Left cardiac atrium (tissue), 4 donors: ENCODE measurements at regions not wholly inside any gene's neighbourhood (a gene's known extent, or its start where the extent isn't known, plus 50 kb on each side); places are given as distances from the start of the nearest gene placed in this dataset.
A peak's percentile ranks its signal among the peaks of the same experiment; 100 is the strongest.

Experiments
- ATAC-seq, 2 donors: fragments of 200-7000 bp; cut with Tn5 transposase; one replicate each; pipeline ENCODE4 v1.9.1; 2020; ENCODE audit warnings: mild to moderate bottlenecking in 2 of 2, moderate library complexity in 2 of 2
- DNase-seq: peaks from one replicate; pipeline ENCODE4 v3.0.0-alpha.2; 2020
- intact Hi-C, 2 donors: fragments of 100-400 bp; cut with DNase I; formaldehyde crosslinking; loops; one replicate each; pipeline versions ENCODE4 v1.14.1 to v1.15.1; 2022 to 2023
- donor health status: DM: no; HTN: yes; CAD: no.
- donor health status: DM: no; HTN: yes; CAD: no; lungs with severe emphysema.
- donor health status: DM: yes; HTN: yes; CAD: no.
- donor health status: Dilated cardiomyopathy.

- ATAC-seq (no peak), DNase-seq (no peak)
- intact Hi-C loops = loop anchor here in 1 of 2 donors (10.0 kb wide), 1 partner anchor 403 kb away; no protein-coding TSS in a partner anchor
These were observed 147.9 kb downstream of the TEX29 start for GRCh38 chr13:111468037-111468959.

- DNase-seq (no peak), ATAC-seq (no peak)
- intact Hi-C loops = loop anchor here in 1 of 2 donors (10.0 kb wide), 1 partner anchor 405 kb away; no protein-coding TSS in a partner anchor
These were observed 149.0 kb downstream of the TEX29 start for GRCh38 chr13:111469450-111469849.

- DNase-seq (no peak), ATAC-seq (no peak)
- intact Hi-C loops = loop anchor here in 1 of 2 donors (10.0 kb wide), 2 partner anchors 405 to 1135 kb away; no protein-coding TSS in a partner anchor
These were observed 149.6 kb downstream of the TEX29 start for GRCh38 chr13:111469916-111470506.

GRCh38 chr13:111470933-111471332 is 150.5 kb downstream of the TEX29 start:
- DNase-seq = no peak
- ATAC-seq = no peak
- intact Hi-C loops = loop anchor here in 1 of 2 donors (10.0 kb wide), 1 partner anchor 1134 kb away; no protein-coding TSS in a partner anchor

GRCh38 chr13:111472083-111472482 is 151.6 kb downstream of the TEX29 start:
- intact Hi-C loops = loop anchor here in 1 of 2 donors (10.0 kb wide), 1 partner anchor 1133 kb away; no protein-coding TSS in a partner anchor
- ATAC-seq (no peak), DNase-seq (no peak)

GRCh38 chr13:111472559-111473460 is 152.4 kb downstream of the TEX29 start:
- intact Hi-C loops = loop anchor here in 1 of 2 donors (10.0 kb wide), 1 partner anchor 1132 kb away; no protein-coding TSS in a partner anchor
- DNase-seq (no peak), ATAC-seq (no peak)

GRCh38 chr13:111474136-111475002 is 153.9 kb downstream of the TEX29 start:
- ATAC-seq (peak; percentile 56 to 61), DNase-seq (no peak)
- intact Hi-C loops = loop anchor here (5.0 to 10.0 kb wide), 2 partner anchors 973 to 1130 kb away; no protein-coding TSS in a partner anchor

GRCh38 chr13:111475488-111475887 is 155.0 kb downstream of the TEX29 start:
- intact Hi-C loops = loop anchor here (5.0 to 10.0 kb wide), 2 partner anchors 972 to 1129 kb away; no protein-coding TSS in a partner anchor
- DNase-seq (no peak), ATAC-seq (no peak)

- no peak for ATAC-seq
- DNase-seq = no peak
- intact Hi-C loops = loop anchor here (2.0 to 10.0 kb wide), 3 partner anchors 969 to 1129 kb away; no protein-coding TSS in a partner anchor
These were observed 155.8 kb downstream of the TEX29 start for GRCh38 chr13:111476197-111476596.

- no peak for DNase-seq
- no peak for ATAC-seq
- intact Hi-C loops = loop anchor here (5.0 to 10.0 kb wide), 2 partner anchors 968 to 1125 kb away; no protein-coding TSS in a partner anchor
These were observed 159.0 kb downstream of the TEX29 start for GRCh38 chr13:111479412-111479811.

GRCh38 chr13:111480503-111480902 is 160.1 kb downstream of the TEX29 start:
- no peak for ATAC-seq

GRCh38 chr13:111480976-111481375 is 160.5 kb downstream of the TEX29 start:
- intact Hi-C loops = no loop called here
- ATAC-seq (no peak), DNase-seq (no peak)

More at GRCh38 chr13:111480503-111480902, 160.1 kb downstream of the TEX29 start:
- no peak for DNase-seq
- intact Hi-C loops = no loop called here

- DNase-seq (no peak), ATAC-seq (no peak)
- intact Hi-C loops = no loop called here
These were observed 161.7 kb downstream of the TEX29 start for GRCh38 chr13:111482126-111482525.

GRCh38 chr13:111482806-111483620 is 162.6 kb downstream of the TEX29 start:
- intact Hi-C loops = no loop called here
- ATAC-seq (no peak), DNase-seq (no peak)

GRCh38 chr13:111483621-111483987 is 163.2 kb downstream of the TEX29 start:
- intact Hi-C loops = no loop called here
- no peak for DNase-seq
- ATAC-seq = no peak

- intact Hi-C loops = no loop called here
- ATAC-seq (no peak), DNase-seq (no peak)
These were observed 163.9 kb downstream of the TEX29 start for GRCh38 chr13:111484141-111484925.
